PC-9 (cell line): ENCODE measurements at regions not wholly inside any gene's neighbourhood (a gene's known extent, or its start where the extent isn't known, plus 50 kb on each side); places are given as distances from the start of the nearest gene placed in this dataset.

ENCODE experiments used
- EZH2 ChIP-seq: fragments of 200-600 bp; sonication (generic); IDR thresholded peaks from 2 replicates; pipeline ENCODE4 v1.8.0; 2017; ENCODE audit warnings: antibody characterized with exemption, low read depth
- TF ChIP-seq, protein P1 (sequence below): fragments of 200-600 bp; sonication (generic); conservative IDR thresholded peaks from 2 replicates; pipeline ENCODE4 v1.6.1; 2017; ENCODE audit warnings: mixed run types, antibody characterized with exemption, mild to moderate bottlenecking, moderate library complexity

DNA sequence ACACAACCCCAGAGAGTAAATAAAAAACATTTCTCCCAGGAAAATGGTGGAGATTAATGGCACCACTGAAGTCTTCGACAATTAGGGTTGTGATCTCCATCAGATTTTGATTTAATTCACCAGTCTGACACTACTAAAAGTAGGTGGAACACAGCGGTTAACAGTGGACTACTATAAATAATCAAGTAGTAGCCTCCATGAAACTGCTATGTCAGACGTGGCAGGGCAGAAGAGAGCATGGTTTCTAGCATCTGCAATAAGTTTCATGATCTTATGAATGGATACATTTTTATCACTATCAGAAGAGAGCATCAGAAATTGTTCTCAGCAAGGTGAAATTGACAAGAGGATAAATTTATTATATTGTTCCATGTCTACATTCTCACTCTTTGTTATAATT lies 1706.6 kb downstream of the MRPL39 start:
- TF ChIP-seq, protein P1, sequence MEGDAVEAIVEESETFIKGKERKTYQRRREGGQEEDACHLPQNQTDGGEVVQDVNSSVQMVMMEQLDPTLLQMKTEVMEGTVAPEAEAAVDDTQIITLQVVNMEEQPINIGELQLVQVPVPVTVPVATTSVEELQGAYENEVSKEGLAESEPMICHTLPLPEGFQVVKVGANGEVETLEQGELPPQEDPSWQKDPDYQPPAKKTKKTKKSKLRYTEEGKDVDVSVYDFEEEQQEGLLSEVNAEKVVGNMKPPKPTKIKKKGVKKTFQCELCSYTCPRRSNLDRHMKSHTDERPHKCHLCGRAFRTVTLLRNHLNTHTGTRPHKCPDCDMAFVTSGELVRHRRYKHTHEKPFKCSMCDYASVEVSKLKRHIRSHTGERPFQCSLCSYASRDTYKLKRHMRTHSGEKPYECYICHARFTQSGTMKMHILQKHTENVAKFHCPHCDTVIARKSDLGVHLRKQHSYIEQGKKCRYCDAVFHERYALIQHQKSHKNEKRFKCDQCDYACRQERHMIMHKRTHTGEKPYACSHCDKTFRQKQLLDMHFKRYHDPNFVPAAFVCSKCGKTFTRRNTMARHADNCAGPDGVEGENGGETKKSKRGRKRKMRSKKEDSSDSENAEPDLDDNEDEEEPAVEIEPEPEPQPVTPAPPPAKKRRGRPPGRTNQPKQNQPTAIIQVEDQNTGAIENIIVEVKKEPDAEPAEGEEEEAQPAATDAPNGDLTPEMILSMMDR, result no peak
- no peak for TF ChIP-seq EZH2
